CD4-positive, alpha-beta T cell treated with Interferon alpha-2 for 1 hour (primary cell): ENCODE measurements at regions not wholly inside any gene's neighbourhood (a gene's known extent, or its start where the extent isn't known, plus 50 kb on each side); places are given as distances from the start of the nearest gene placed in this dataset.

Source experiments
- DNase-seq, 2 donors: peaks; one replicate each; pipeline ENCODE4 v3.0.0-alpha.2; 2020 to 2022

GRCh38 chr10:52997007-52997406 is 224.4 kb upstream of the MBL2 start:
- no peak for DNase-seq

GRCh38 chr10:52994370-52994769 is 221.8 kb upstream of the MBL2 start:
- DNase-seq: no peak

GRCh38 chr10:52993109-52993508 is 220.5 kb upstream of the MBL2 start:
- no peak for DNase-seq

- DNase-seq: no peak
Observed at GRCh38 chr10:52992567-52992966, 220.0 kb upstream of the MBL2 start.

- no peak for DNase-seq
Observed at GRCh38 chr10:52988923-52989322, 216.3 kb upstream of the MBL2 start.

- no peak for DNase-seq
Observed at GRCh38 chr10:52986125-52986524, 213.5 kb upstream of the MBL2 start.

- no peak for DNase-seq
Observed at GRCh38 chr10:52984169-52984568, 211.6 kb upstream of the MBL2 start.

- DNase-seq: no peak
Observed at GRCh38 chr10:52979295-52979990, 206.9 kb upstream of the MBL2 start.

GRCh38 chr10:52977581-52977980 is 205.0 kb upstream of the MBL2 start:
- DNase-seq: no peak

- DNase-seq: no peak
Observed at GRCh38 chr10:52967806-52968795, 195.5 kb upstream of the MBL2 start.

- DNase-seq: no peak
Observed at GRCh38 chr10:52966904-52967303, 194.3 kb upstream of the MBL2 start.

- peak in 1 of 2 donors; percentile 1 for DNase-seq
Observed at GRCh38 chr10:52965938-52966401, 193.4 kb upstream of the MBL2 start.

GRCh38 chr10:52965509-52965908 is 192.9 kb upstream of the MBL2 start:
- DNase-seq: no peak

GRCh38 chr10:52961323-52961722 is 188.7 kb upstream of the MBL2 start:
- no peak for DNase-seq

- no peak for DNase-seq
Observed at GRCh38 chr10:52959810-52960209, 187.2 kb upstream of the MBL2 start.

- DNase-seq: no peak
Observed at GRCh38 chr10:52956861-52957260, 184.3 kb upstream of the MBL2 start.

GRCh38 chr10:52956461-52956860 is 183.9 kb upstream of the MBL2 start:
- DNase-seq: no peak

GRCh38 chr10:52955337-52955736 is 182.8 kb upstream of the MBL2 start:
- no peak for DNase-seq

GRCh38 chr10:52954407-52954806 is 181.8 kb upstream of the MBL2 start:
- no peak for DNase-seq

GRCh38 chr10:52952391-52953055 is 179.9 kb upstream of the MBL2 start:
- no peak for DNase-seq

- DNase-seq: peak in 1 of 2 donors; percentile 17
Observed at GRCh38 chr10:52951824-52952223, 179.2 kb upstream of the MBL2 start.

GRCh38 chr10:52950578-52950977 is 178.0 kb upstream of the MBL2 start:
- no peak for DNase-seq

GRCh38 chr10:52949899-52950298 is 177.3 kb upstream of the MBL2 start:
- no peak for DNase-seq
